Esophagus squamous epithelium (tissue), 5 donors: ENCODE measurements at regions not wholly inside any gene's neighbourhood (a gene's known extent, or its start where the extent isn't known, plus 50 kb on each side); places are given as distances from the start of the nearest gene placed in this dataset.

Experiments used
- DNase-seq: peaks from one replicate; lab custom pipeline; 2025; lab: John Stamatoyannopoulos, UW
- H3K27ac ChIP-seq, 4 donors: fragments of 200-600 bp; sonication (generic); one replicate each; pipeline ENCODE4 v1.5.1; 2016 to 2019; ENCODE audit warnings: mild to moderate bottlenecking in 1 of 4
- H3K27me3 ChIP-seq, 4 donors: fragments of 200-600 bp; sonication (generic); 1 replicate in 3 of 4; 2 replicates in 1 of 4; pipeline versions ENCODE4 v1.5.1 to v1.6.0; 2017 to 2021; ENCODE audit warnings: antibody characterized with exemption in 1 of 4
- H3K36me3 ChIP-seq, 3 donors: fragments of 200-600 bp; sonication (generic); one replicate each; pipeline ENCODE4 v1.5.1; 2016 to 2019
- H3K4me1 ChIP-seq, 3 donors: fragments of 200-600 bp; sonication (generic); one replicate each; pipeline ENCODE4 v1.5.1; 2017 to 2019
- H3K4me3 ChIP-seq, 4 donors: fragments of 200-600 bp; sonication (generic); 1 replicate in 3 of 4; 2 replicates in 1 of 4; pipeline ENCODE4 v1.5.1; 2016 to 2019; ENCODE audit warnings: mild to moderate bottlenecking in 2 of 4, moderate library complexity in 1 of 4
- H3K9me3 ChIP-seq, 3 donors: fragments of 200-600 bp; sonication (generic); one replicate each; pipeline ENCODE4 v1.5.1; 2016 to 2019
- CTCF ChIP-seq, 6 experiments: fragments of 450-650 bp in 4 of 6; fragments of 200-600 bp in 2 of 6; sonication (generic) in 2 of 6; IDR thresholded peaks; one replicate each; pipeline ENCODE4 v1.5.1; 2016 to 2019; ENCODE audit warnings: antibody characterized with exemption in 6 of 6, mild to moderate bottlenecking in 4 of 6, moderate library complexity in 4 of 6
- POLR2A ChIP-seq, 4 donors: fragments of 450-650 bp; IDR thresholded peaks; one replicate each; pipeline ENCODE4 v1.6.1; 2017; ENCODE audit warnings: antibody characterized with exemption in 4 of 4, mild to moderate bottlenecking in 4 of 4, moderate library complexity in 3 of 4
- WGBS, 2 donors: methylation state at CpG; one replicate each; pipeline ENCODE4 v1.1.5; 2018; 5-methylcytosine and 5-hydroxymethylcytosine counted together
- intact Hi-C: fragments of 100-400 bp; cut with DNase I; formaldehyde crosslinking; loops from one replicate; pipeline ENCODE4 v1.15.0; 2022
- donor health status: DM: yes; HTN: yes; CAD: no.

GRCh38 chr10:100618091-100618615, 82.4 kb downstream of the HIF1AN start:
- no peak for TF ChIP-seq POLR2A (IDR thresholded peaks at IDR 0.05)
- no peak overlapping the region for H3K27ac ChIP-seq
- no peak for DNase-seq
- WGBS, 2 donors: 67 to 75% methylated on average over 8 to 10 of the region's 11 CpGs
- H3K9me3 ChIP-seq: no peaks in the 10 kb centered on the region
- H3K27me3 ChIP-seq: peaks cover 0 to 96% (median under 1%) of the 10 kb centered on the region in 4 donors
- H3K36me3 ChIP-seq: no peaks in the 10 kb centered on the region
- peaks cover 0 to 5% (median 0%) of the 10 kb centered on the region in 3 donors for H3K4me1 ChIP-seq
- intact Hi-C loops: no loop called here
- H3K4me3 ChIP-seq: no peak overlapping the region

GRCh38 chr10:100618632-100619255, 83.0 kb downstream of the HIF1AN start:
- peaks cover 0 to 98% (median 2%) of the 10 kb centered on the region in 4 donors for H3K27me3 ChIP-seq
- no peak for DNase-seq
- H3K36me3 ChIP-seq: no peaks in the 10 kb centered on the region
- TF ChIP-seq POLR2A (IDR thresholded peaks at IDR 0.05) (no peak), CTCF (IDR thresholded peaks at IDR 0.05) (no peak)
- H3K4me1 ChIP-seq: peaks cover 0 to 5% (median 0%) of the 10 kb centered on the region in 3 donors
- no peaks in the 10 kb centered on the region for H3K9me3 ChIP-seq
- WGBS, 2 donors: 54 to 55% methylated on average over 4 of the region's 5 CpGs
- intact Hi-C loops: no loop called here
- H3K4me3 ChIP-seq: no peak overlapping the region
- no peak overlapping the region for H3K27ac ChIP-seq

- Histone ChIP-seq H3K4me3 (no peak overlapping the region), H3K27me3 (peaks cover 0 to 100% (median 2%) of the 10 kb centered on the region in 4 donors), H3K36me3 (no peaks in the 10 kb centered on the region), H3K27ac (no peak overlapping the region), H3K4me1 (peaks cover 0 to 5% (median 0%) of the 10 kb centered on the region in 3 donors), H3K9me3 (no peaks in the 10 kb centered on the region)
- no peak for DNase-seq
- TF ChIP-seq POLR2A (IDR thresholded peaks at IDR 0.05): no peak
- intact Hi-C loops: no loop called here
- 53 to 83% methylated on average over 2 to 6 of the region's 6 CpGs for WGBS, 2 donors
Measured at GRCh38 chr10:100620087-100620835, 84.5 kb downstream of the HIF1AN start.

GRCh38 chr10:100621360-100622205, 85.8 kb downstream of the HIF1AN start:
- WGBS, 2 donors: 17 to 32% methylated on average over 22 to 23 of the region's 44 CpGs

GRCh38 chr10:100622946-100623345, 87.2 kb downstream of the HIF1AN start:
- Histone ChIP-seq H3K4me1 (peaks cover 0 to 5% (median 0%) of the 10 kb centered on the region in 3 donors), H3K27ac (no peak overlapping the region), H3K9me3 (no peaks in the 10 kb centered on the region), H3K4me3 (no peak overlapping the region), H3K36me3 (no peaks in the 10 kb centered on the region), H3K27me3 (peaks cover 0 to 100% (median 2%) of the 10 kb centered on the region in 4 donors)
- intact Hi-C loops: no loop called here
- WGBS, 2 donors: 68 to 74% methylated on average over 7 of the region's 7 CpGs
- TF ChIP-seq CTCF (IDR thresholded peaks at IDR 0.05): no peak
- no peak for DNase-seq

More at GRCh38 chr10:100621360-100622205, 85.8 kb downstream of the HIF1AN start:
- Histone ChIP-seq H3K36me3 (no peaks in the 10 kb centered on the region), H3K4me1 (peaks cover 0 to 5% (median 0%) of the 10 kb centered on the region in 3 donors), H3K9me3 (no peaks in the 10 kb centered on the region), H3K27me3 (peaks cover 0 to 100% (median 2%) of the 10 kb centered on the region in 4 donors), H3K4me3 (no peak overlapping the region), H3K27ac (no peak overlapping the region)
- intact Hi-C loops: no loop called here
- DNase-seq: no peak
- TF ChIP-seq POLR2A (IDR thresholded peaks at IDR 0.05) (no peak), CTCF (IDR thresholded peaks at IDR 0.05) (no peak)
